Neutrophil (primary cell): ENCODE measurements at regions not wholly inside any gene's neighbourhood (a gene's known extent, or its start where the extent isn't known, plus 50 kb on each side); places are given as distances from the start of the nearest gene placed in this dataset.

Source experiments
- H3K27ac ChIP-seq: fragments of 200-600 bp; sonication (generic); 2 replicates; pipeline ENCODE4 v1.5.1; 2016; ENCODE audit warnings: mild to moderate bottlenecking, moderate library complexity
- H3K27me3 ChIP-seq: fragments of 200-600 bp; sonication (generic); 2 replicates; pipeline ENCODE4 v1.6.0; 2016; ENCODE audit warnings: mild to moderate bottlenecking
- H3K36me3 ChIP-seq: fragments of 200-600 bp; sonication (generic); 2 replicates; pipeline ENCODE4 v1.5.1; 2017
- H3K4me1 ChIP-seq, 2 experiments: fragments of 200-600 bp in 1 of 2; sonication (generic) in 1 of 2; 1 replicate in 1 of 2; 2 replicates in 1 of 2; pipeline versions ENCODE4 v1.5.1 to v1.6.1; 2013 to 2016; ENCODE audit warnings: low read depth in 1 of 2, low read length in 1 of 2, mild to moderate bottlenecking in 1 of 2, moderate library complexity in 1 of 2; ENCODE audit not compliant: control insufficient read depth in 1 of 2, insufficient read depth in 1 of 2
- H3K4me3 ChIP-seq, 2 experiments: fragments of 200-600 bp in 1 of 2; sonication (generic) in 1 of 2; 1 replicate in 1 of 2; 2 replicates in 1 of 2; pipeline ENCODE4 v1.5.1; 2013 to 2016; ENCODE audit warnings: low read depth in 1 of 2, low read length in 1 of 2, mild to moderate bottlenecking in 1 of 2, moderate library complexity in 1 of 2
- H3K9me3 ChIP-seq: fragments of 200-600 bp; sonication (generic); 2 replicates; pipeline ENCODE4 v1.5.1; 2016
- CTCF ChIP-seq: fragments of 200-600 bp; sonication (generic); IDR thresholded peaks from 2 replicates; pipeline ENCODE4 v1.5.1; 2016; ENCODE audit warnings: antibody characterized with exemption

DNA sequence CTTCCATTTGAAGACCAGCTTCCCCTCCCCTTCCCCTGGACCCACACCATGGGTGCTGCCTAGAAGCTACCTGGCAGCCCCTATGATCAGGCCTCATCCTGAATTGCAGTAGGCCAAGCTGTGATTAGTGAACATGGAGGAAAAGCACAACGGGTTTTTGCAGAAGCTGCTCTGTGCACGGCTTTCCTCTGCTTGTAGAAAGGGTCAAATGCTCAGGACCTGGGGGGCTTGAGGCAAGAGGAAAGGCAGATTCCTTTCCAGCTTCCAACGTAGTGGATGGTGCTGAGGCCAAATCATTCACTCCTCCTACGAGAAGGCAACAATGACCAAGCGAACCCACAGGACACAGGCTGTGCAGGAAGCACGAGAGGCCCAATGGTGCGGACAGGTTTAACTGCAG is 410.3 kb upstream of the SHH start:
- H3K27me3 ChIP-seq = no peaks in the 10 kb centered on the region
- no peak for TF ChIP-seq CTCF

DNA sequence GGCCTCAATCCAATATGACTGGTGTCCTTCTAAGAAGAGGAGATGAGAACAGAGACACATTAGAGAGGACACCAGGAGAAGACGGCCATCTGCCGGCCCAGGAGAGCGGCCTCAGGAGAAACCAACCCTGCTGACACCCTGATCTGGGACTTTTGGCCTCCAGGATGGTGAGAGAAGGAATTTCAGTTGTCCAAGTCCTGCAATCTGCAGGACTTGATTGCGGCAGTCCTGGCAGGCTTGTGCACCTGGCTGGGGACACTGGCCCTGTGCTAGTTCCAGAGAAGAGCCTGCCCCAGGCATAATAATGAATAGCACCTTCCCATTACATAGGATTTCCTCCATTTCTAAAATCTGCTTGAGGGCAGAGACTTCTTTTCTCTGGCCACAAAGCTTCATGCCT is 409.9 kb upstream of the SHH start:
- Histone ChIP-seq H3K9me3 (no peaks in the 10 kb centered on the region), H3K4me1 (no peaks in the 10 kb centered on the region), H3K27me3 (no peaks in the 10 kb centered on the region), H3K4me3 (no peak overlapping the region), H3K36me3 (no peaks in the 10 kb centered on the region), H3K27ac (no peak overlapping the region)
- TF ChIP-seq CTCF = no peak

More for the DNA sequence above, 410.3 kb upstream of the SHH start:
- Histone ChIP-seq H3K27ac (no peak overlapping the region), H3K36me3 (no peaks in the 10 kb centered on the region), H3K4me1 (no peaks in the 10 kb centered on the region), H3K9me3 (no peaks in the 10 kb centered on the region), H3K4me3 (no peak overlapping the region)

GRCh38 chr7:156220701-156221100 is 408.4 kb upstream of the SHH start:
- no peaks in the 10 kb centered on the region for H3K27me3 ChIP-seq
- no peak overlapping the region for H3K4me3 ChIP-seq
- no peak overlapping the region for H3K27ac ChIP-seq
- no peaks in the 10 kb centered on the region for H3K9me3 ChIP-seq
- H3K36me3 ChIP-seq = no peaks in the 10 kb centered on the region
- TF ChIP-seq CTCF = no peak
- H3K4me1 ChIP-seq = no peaks in the 10 kb centered on the region

DNA sequence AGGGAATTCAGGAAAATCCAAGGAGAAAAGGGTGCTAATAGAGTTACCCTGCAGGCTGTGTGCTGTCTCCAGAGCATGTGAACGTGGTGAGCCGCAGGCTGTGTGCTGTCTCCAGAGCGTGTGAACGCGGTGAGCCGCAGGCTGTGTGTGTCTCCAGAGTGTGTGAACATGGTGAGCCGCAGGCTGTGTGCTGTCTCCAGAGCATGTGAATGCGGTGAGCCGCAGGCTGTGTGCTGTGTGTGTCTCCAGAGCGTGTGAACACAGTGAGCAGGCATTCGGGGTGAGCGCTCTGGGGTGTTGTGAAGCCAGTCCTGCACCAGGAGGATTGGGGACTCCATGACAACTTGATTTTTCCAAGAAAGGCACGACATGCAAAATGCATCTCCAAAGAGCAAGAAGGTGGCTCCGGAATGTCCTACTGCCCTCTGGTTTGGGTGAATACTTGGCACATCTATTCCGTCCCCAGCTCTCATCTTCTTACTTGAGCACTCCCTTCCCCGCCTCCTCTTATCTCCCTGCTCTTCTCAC is 407.9 kb upstream of the SHH start:
- no peaks in the 10 kb centered on the region for H3K36me3 ChIP-seq
- TF ChIP-seq CTCF = no peak
- H3K27ac ChIP-seq = no peak overlapping the region
- no peaks in the 10 kb centered on the region for H3K9me3 ChIP-seq
- no peaks in the 10 kb centered on the region for H3K27me3 ChIP-seq
- no peak overlapping the region for H3K4me3 ChIP-seq
- H3K4me1 ChIP-seq = no peaks in the 10 kb centered on the region

- TF ChIP-seq CTCF = no peak
Measured at GRCh38 chr7:156219307-156220077, 407.2 kb upstream of the SHH start.

More at GRCh38 chr7:156219307-156220077, 407.2 kb upstream of the SHH start:
- Histone ChIP-seq H3K36me3 (no peaks in the 10 kb centered on the region), H3K4me1 (no peaks in the 10 kb centered on the region), H3K27me3 (no peaks in the 10 kb centered on the region), H3K9me3 (no peaks in the 10 kb centered on the region), H3K4me3 (no peak overlapping the region), H3K27ac (no peak overlapping the region)
